ENCODE measurements at regions not wholly inside any gene's neighbourhood (a gene's known extent, or its start where the extent isn't known, plus 50 kb on each side); places are given as distances from the start of the nearest gene placed in this dataset.

- no peak overlapping the region for H3K4me3 ChIP-seq (ENCODE audit: extremely low read depth, insufficient read depth, low read length, poor library complexity, severe bottlenecking)
- no peak overlapping the region for H3K27ac ChIP-seq (ENCODE audit: low read depth, low read length, severe bottlenecking)
- WGBS, 2 experiments (ENCODE audit: insufficient coverage in 2 of 2): 83 to 93% methylated on average over 3 to 4 of the region's 4 CpGs
- H3K9me3 ChIP-seq (ENCODE audit: control insufficient read depth, low read length): peaks cover 7% of the 10 kb centered on the region
- no peaks in the 10 kb centered on the region for H3K36me3 ChIP-seq (ENCODE audit: control insufficient read depth, insufficient read depth, low read length)
- H3K4me1 ChIP-seq (ENCODE audit: control insufficient read depth, insufficient read depth, low read length, poor library complexity, severe bottlenecking): no peaks in the 10 kb centered on the region
Measured at GRCh38 chr12:20309504-20310148, 58.7 kb upstream of the PDE3A start.

GRCh38 chr12:20314328-20314727 is 54.0 kb upstream of the PDE3A start:
- no peak overlapping the region for H3K4me3 ChIP-seq (ENCODE audit: extremely low read depth, insufficient read depth, low read length, poor library complexity, severe bottlenecking)
- no CpG with 5 or more reads among the region's 2 CpGs for WGBS, 2 experiments (ENCODE audit: insufficient coverage in 2 of 2)

GRCh38 chr12:20317554-20317953 is 50.8 kb upstream of the PDE3A start:
- Histone ChIP-seq H3K27ac (ENCODE audit: low read depth, low read length, severe bottlenecking) (no peak overlapping the region), H3K4me1 (ENCODE audit: control insufficient read depth, insufficient read depth, low read length, poor library complexity, severe bottlenecking) (no peaks in the 10 kb centered on the region), H3K9me3 (ENCODE audit: control insufficient read depth, low read length) (no peaks in the 10 kb centered on the region), H3K36me3 (ENCODE audit: control insufficient read depth, insufficient read depth, low read length) (no peaks in the 10 kb centered on the region), H3K4me3 (ENCODE audit: extremely low read depth, insufficient read depth, low read length, poor library complexity, severe bottlenecking) (no peak overlapping the region)
- WGBS, 2 experiments (ENCODE audit: insufficient coverage in 2 of 2): 86 to 100% methylated on average over 4 of the region's 4 CpGs

More at GRCh38 chr12:20314328-20314727, 54.0 kb upstream of the PDE3A start:
- Histone ChIP-seq H3K9me3 (ENCODE audit: control insufficient read depth, low read length) (no peaks in the 10 kb centered on the region), H3K36me3 (ENCODE audit: control insufficient read depth, insufficient read depth, low read length) (no peaks in the 10 kb centered on the region), H3K27ac (ENCODE audit: low read depth, low read length, severe bottlenecking) (no peak overlapping the region), H3K4me1 (ENCODE audit: control insufficient read depth, insufficient read depth, low read length, poor library complexity, severe bottlenecking) (no peaks in the 10 kb centered on the region)
